ENCODE measurements at regions not wholly inside any gene's neighbourhood (a gene's known extent, or its start where the extent isn't known, plus 50 kb on each side); places are given as distances from the start of the nearest gene placed in this dataset.

DNA sequence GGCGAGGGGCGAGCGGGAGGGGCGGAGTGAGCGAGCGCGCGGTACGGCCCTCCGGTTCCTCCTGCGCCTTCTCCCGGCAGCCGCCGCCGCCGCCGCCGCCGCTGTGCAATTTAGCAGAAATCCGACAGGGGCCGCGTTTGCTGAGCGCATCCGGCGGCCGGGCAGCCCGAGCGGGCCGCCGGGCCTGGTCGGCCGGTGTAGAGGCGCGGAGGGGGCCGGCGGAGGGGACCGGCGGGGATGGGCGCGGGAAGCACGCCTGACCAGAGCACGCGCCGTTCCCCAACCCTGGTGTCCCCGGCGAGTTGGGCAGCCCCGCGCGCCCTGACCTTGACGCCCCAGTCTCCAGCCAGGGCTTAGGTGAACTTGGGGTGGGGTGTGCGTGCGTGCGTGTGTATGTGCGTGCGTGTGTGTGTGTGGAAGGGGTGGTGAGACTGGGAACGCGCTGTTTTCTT is 144.5 kb upstream of the ZNF536 start (continued):
- TF ChIP-seq, protein P1, sequence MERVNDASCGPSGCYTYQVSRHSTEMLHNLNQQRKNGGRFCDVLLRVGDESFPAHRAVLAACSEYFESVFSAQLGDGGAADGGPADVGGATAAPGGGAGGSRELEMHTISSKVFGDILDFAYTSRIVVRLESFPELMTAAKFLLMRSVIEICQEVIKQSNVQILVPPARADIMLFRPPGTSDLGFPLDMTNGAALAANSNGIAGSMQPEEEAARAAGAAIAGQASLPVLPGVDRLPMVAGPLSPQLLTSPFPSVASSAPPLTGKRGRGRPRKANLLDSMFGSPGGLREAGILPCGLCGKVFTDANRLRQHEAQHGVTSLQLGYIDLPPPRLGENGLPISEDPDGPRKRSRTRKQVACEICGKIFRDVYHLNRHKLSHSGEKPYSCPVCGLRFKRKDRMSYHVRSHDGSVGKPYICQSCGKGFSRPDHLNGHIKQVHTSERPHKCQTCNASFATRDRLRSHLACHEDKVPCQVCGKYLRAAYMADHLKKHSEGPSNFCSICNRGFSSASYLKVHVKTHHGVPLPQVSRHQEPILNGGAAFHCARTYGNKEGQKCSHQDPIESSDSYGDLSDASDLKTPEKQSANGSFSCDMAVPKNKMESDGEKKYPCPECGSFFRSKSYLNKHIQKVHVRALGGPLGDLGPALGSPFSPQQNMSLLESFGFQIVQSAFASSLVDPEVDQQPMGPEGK (tag by site-specific recombination; IDR thresholded peaks at IDR 0.05) = no peak
- TF ChIP-seq ZNF202 (tag by site-specific recombination; IDR thresholded peaks at IDR 0.05; ENCODE audit: borderline replicate concordance) (no peak), ZNF596 (tag by site-specific recombination; IDR thresholded peaks at IDR 0.05) (no peak; the same call in none of the 2 replicates), ZNF548 (tag by site-specific recombination; IDR thresholded peaks at IDR 0.05) (no peak), ZNF785 (tag by site-specific recombination; IDR thresholded peaks at IDR 0.05) (no peak), ZNF777 (tag by site-specific recombination; IDR thresholded peaks at IDR 0.05; ENCODE audit: borderline replicate concordance) (no peak), ZNF530 (tag by site-specific recombination; IDR thresholded peaks at IDR 0.05; ENCODE audit: low read depth) (no peak), ZFP41 (tag by site-specific recombination; IDR thresholded peaks at IDR 0.05; ENCODE audit: borderline replicate concordance) (no peak), ZSCAN16 (tag by site-specific recombination; IDR thresholded peaks at IDR 0.05) (peak; percentile 78; the same call in 1 of the 2 replicates), ZNF571 (tag by site-specific recombination; IDR thresholded peaks at IDR 0.05) (no peak), OVOL3 (tag by site-specific recombination; IDR thresholded peaks at IDR 0.05) (no peak), MYNN (tag by site-specific recombination; IDR thresholded peaks at IDR 0.05; ENCODE audit: borderline replicate concordance) (no peak), ZNF248 (tag by site-specific recombination; IDR thresholded peaks at IDR 0.05) (no peak), GLIS1 (tag by site-specific recombination; IDR thresholded peaks at IDR 0.05) (peak; percentile 38; the same call in 1 of the 2 replicates), ZNF157 (tag by site-specific recombination; IDR thresholded peaks at IDR 0.05) (no peak), SP7 (tag by site-specific recombination; IDR thresholded peaks at IDR 0.05) (no peak; the same call in 1 of the 2 replicates), BCL11A (tag by site-specific recombination; IDR thresholded peaks at IDR 0.05; ENCODE audit: low read depth) (peak; percentile 73), SCRT2 (tag by site-specific recombination; IDR thresholded peaks at IDR 0.05) (no peak), ZFP37 (tag by site-specific recombination; IDR thresholded peaks at IDR 0.05) (peak; percentile 60; the same call in 1 of the 2 replicates), ZNF776 (tag by site-specific recombination; IDR thresholded peaks at IDR 0.05; ENCODE audit: borderline replicate concordance) (no peak)
- TF ChIP-seq, protein P2, sequence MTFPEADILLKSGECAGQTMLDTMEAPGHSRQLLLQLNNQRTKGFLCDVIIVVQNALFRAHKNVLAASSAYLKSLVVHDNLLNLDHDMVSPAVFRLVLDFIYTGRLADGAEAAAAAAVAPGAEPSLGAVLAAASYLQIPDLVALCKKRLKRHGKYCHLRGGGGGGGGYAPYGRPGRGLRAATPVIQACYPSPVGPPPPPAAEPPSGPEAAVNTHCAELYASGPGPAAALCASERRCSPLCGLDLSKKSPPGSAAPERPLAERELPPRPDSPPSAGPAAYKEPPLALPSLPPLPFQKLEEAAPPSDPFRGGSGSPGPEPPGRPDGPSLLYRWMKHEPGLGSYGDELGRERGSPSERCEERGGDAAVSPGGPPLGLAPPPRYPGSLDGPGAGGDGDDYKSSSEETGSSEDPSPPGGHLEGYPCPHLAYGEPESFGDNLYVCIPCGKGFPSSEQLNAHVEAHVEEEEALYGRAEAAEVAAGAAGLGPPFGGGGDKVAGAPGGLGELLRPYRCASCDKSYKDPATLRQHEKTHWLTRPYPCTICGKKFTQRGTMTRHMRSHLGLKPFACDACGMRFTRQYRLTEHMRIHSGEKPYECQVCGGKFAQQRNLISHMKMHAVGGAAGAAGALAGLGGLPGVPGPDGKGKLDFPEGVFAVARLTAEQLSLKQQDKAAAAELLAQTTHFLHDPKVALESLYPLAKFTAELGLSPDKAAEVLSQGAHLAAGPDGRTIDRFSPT (tag by site-specific recombination; IDR thresholded peaks at IDR 0.05) = no peak
- TF ChIP-seq, protein P3, sequence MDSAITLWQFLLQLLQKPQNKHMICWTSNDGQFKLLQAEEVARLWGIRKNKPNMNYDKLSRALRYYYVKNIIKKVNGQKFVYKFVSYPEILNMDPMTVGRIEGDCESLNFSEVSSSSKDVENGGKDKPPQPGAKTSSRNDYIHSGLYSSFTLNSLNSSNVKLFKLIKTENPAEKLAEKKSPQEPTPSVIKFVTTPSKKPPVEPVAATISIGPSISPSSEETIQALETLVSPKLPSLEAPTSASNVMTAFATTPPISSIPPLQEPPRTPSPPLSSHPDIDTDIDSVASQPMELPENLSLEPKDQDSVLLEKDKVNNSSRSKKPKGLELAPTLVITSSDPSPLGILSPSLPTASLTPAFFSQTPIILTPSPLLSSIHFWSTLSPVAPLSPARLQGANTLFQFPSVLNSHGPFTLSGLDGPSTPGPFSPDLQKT (IDR thresholded peaks at IDR 0.05; ENCODE audit: borderline replicate concordance, low read depth, low read length) = no peak
- TF ChIP-seq, protein P4, sequence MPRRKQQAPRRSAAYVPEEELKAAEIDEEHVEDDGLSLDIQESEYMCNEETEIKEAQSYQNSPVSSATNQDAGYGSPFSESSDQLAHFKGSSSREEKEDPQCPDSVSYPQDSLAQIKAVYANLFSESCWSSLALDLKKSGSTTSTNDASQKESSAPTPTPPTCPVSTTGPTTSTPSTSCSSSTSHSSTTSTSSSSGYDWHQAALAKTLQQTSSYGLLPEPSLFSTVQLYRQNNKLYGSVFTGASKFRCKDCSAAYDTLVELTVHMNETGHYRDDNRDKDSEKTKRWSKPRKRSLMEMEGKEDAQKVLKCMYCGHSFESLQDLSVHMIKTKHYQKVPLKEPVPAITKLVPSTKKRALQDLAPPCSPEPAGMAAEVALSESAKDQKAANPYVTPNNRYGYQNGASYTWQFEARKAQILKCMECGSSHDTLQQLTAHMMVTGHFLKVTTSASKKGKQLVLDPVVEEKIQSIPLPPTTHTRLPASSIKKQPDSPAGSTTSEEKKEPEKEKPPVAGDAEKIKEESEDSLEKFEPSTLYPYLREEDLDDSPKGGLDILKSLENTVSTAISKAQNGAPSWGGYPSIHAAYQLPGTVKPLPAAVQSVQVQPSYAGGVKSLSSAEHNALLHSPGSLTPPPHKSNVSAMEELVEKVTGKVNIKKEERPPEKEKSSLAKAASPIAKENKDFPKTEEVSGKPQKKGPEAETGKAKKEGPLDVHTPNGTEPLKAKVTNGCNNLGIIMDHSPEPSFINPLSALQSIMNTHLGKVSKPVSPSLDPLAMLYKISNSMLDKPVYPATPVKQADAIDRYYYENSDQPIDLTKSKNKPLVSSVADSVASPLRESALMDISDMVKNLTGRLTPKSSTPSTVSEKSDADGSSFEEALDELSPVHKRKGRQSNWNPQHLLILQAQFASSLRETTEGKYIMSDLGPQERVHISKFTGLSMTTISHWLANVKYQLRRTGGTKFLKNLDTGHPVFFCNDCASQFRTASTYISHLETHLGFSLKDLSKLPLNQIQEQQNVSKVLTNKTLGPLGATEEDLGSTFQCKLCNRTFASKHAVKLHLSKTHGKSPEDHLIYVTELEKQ (tag by site-specific recombination; IDR thresholded peaks at IDR 0.05; ENCODE audit: borderline replicate concordance) = no peak
- TF ChIP-seq, protein P5, sequence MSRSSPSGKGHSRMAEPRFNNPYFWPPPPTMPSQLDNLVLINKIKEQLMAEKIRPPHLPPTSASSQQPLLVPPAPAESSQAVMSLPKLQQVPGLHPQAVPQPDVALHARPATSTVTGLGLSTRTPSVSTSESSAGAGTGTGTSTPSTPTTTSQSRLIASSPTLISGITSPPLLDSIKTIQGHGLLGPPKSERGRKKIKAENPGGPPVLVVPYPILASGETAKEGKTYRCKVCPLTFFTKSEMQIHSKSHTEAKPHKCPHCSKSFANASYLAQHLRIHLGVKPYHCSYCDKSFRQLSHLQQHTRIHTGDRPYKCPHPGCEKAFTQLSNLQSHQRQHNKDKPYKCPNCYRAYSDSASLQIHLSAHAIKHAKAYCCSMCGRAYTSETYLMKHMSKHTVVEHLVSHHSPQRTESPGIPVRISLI (tag by site-specific recombination; IDR thresholded peaks at IDR 0.05) = no peak
- TF ChIP-seq, protein P6, sequence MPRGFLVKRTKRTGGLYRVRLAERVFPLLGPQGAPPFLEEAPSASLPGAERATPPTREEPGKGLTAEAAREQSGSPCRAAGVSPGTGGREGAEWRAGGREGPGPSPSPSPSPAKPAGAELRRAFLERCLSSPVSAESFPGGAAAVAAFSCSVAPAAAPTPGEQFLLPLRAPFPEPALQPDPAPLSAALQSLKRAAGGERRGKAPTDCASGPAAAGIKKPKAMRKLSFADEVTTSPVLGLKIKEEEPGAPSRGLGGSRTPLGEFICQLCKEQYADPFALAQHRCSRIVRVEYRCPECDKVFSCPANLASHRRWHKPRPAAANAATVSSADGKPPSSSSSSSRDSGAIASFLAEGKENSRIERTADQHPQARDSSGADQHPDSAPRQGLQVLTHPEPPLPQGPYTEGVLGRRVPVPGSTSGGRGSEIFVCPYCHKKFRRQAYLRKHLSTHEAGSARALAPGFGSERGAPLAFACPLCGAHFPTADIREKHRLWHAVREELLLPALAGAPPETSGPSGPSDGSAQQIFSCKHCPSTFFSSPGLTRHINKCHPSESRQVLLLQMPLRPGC (tag by site-specific recombination; IDR thresholded peaks at IDR 0.05) = peak; percentile 41; the same call in 1 of the 2 replicates
- TF ChIP-seq, protein P7, sequence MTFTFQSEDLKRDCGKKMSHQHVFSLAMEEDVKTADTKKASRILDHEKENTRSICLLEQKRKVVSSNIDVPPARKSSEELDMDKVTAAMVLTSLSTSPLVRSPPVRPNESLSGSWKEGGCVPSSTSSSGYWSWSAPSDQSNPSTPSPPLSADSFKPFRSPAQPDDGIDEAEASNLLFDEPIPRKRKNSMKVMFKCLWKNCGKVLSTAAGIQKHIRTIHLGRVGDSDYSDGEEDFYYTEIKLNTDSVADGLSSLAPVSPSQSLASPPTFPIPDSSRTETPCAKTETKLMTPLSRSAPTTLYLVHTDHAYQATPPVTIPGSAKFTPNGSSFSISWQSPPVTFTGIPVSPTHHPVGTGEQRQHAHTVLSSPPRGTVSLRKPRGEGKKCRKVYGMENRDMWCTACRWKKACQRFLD (tag by site-specific recombination; IDR thresholded peaks at IDR 0.05) = peak; percentile 69; the same call in 1 of the 2 replicates
